DND-41 (cell line): ENCODE measurements at regions not wholly inside any gene's neighbourhood (a gene's known extent, or its start where the extent isn't known, plus 50 kb on each side); places are given as distances from the start of the nearest gene placed in this dataset.

Experiments used
- ATAC-seq: fragments of 200-7000 bp; cut with Tn5 transposase; 3 replicates; pipeline ENCODE4 v1.9.1; 2021; ENCODE audit warnings: low read depth; ENCODE audit not compliant: insufficient read depth
- DNase-seq: peaks from one replicate; pipeline ENCODE4 v3.0.0-alpha.2; 2020
- H2AFZ ChIP-seq: 2 replicates; pipeline ENCODE4 v1.6.0; 2012; ENCODE audit warnings: low read depth, low read length
- H3K27ac ChIP-seq: 2 replicates; pipeline ENCODE4 v1.5.1; 2012; ENCODE audit warnings: low read length, inconsistent platforms
- H3K27me3 ChIP-seq: fragments of 200-600 bp; sonication (generic); 2 replicates; pipeline ENCODE4 v1.6.0; 2012; ENCODE audit warnings: low read length, mild to moderate bottlenecking, inconsistent platforms; ENCODE audit not compliant: insufficient read depth, poor library complexity
- H3K36me3 ChIP-seq: 2 replicates; pipeline ENCODE4 v1.5.1; 2012; ENCODE audit warnings: low read length, inconsistent platforms; ENCODE audit not compliant: insufficient read depth
- H3K4me1 ChIP-seq: 2 replicates; pipeline ENCODE4 v1.5.1; 2012; ENCODE audit warnings: mild to moderate bottlenecking, low read length; ENCODE audit not compliant: insufficient read depth
- H3K4me2 ChIP-seq: 2 replicates; pipeline ENCODE4 v1.6.0; 2012; ENCODE audit warnings: mild to moderate bottlenecking, moderate library complexity, low read length, inconsistent platforms; ENCODE audit not compliant: insufficient read depth
- H3K4me3 ChIP-seq, 2 experiments: fragments of 200-600 bp in 1 of 2; shearing (Covaris generic) in 1 of 2; 2 replicates each; pipeline ENCODE4 v1.5.1; 2012 to 2016; ENCODE audit warnings: inconsistent platforms in 2 of 2, low read length in 2 of 2, mild to moderate bottlenecking in 2 of 2, low read depth in 1 of 2, moderate library complexity in 1 of 2
- H3K79me2 ChIP-seq: 2 replicates; pipeline ENCODE4 v1.6.0; 2012; ENCODE audit warnings: low read length, inconsistent platforms; ENCODE audit not compliant: insufficient read depth
- H3K9ac ChIP-seq: 2 replicates; pipeline ENCODE4 v1.6.0; 2012; ENCODE audit warnings: low read depth, mild to moderate bottlenecking, inconsistent platforms, low read length, moderate library complexity
- H3K9me3 ChIP-seq: 2 replicates; pipeline ENCODE4 v1.5.1; 2012; ENCODE audit warnings: low read length, moderate library complexity, mild to moderate bottlenecking, inconsistent platforms; ENCODE audit not compliant: insufficient read depth, severe bottlenecking
- H4K20me1 ChIP-seq: 2 replicates; pipeline ENCODE4 v1.6.0; 2012; ENCODE audit warnings: low read length; ENCODE audit not compliant: insufficient read depth
- CTCF ChIP-seq: IDR thresholded peaks from 2 replicates; pipeline ENCODE4 v1.5.1; 2012; ENCODE audit warnings: borderline replicate concordance, low read length, moderate library complexity, mild to moderate bottlenecking; ENCODE audit not compliant: poor library complexity, severe bottlenecking; ENCODE audit errors: extremely low read depth
- EZH2 ChIP-seq: IDR thresholded peaks from 3 replicates; pipeline ENCODE4 v1.6.1; 2012; ENCODE audit warnings: borderline replicate concordance, low read depth, mild to moderate bottlenecking, moderate library complexity, low read length, inconsistent platforms; ENCODE audit not compliant: severe bottlenecking

- Histone ChIP-seq H3K36me3 (no peaks in the 10 kb centered on the region), H2AFZ (no peak overlapping the region), H3K9ac (no peak overlapping the region), H4K20me1 (no peaks in the 10 kb centered on the region), H3K4me2 (no peak overlapping the region), H3K4me1 (no peaks in the 10 kb centered on the region), H3K79me2 (no peaks in the 10 kb centered on the region), H3K27me3 (no peaks in the 10 kb centered on the region), H3K4me3 (no peak overlapping the region), H3K27ac (no peak overlapping the region), H3K9me3 (no peaks in the 10 kb centered on the region)
- ATAC-seq (no peak), DNase-seq (no peak)
- TF ChIP-seq EZH2 (no peak), CTCF (no peak)
Observed at GRCh38 chr12:61188801-61189595, 1071.2 kb upstream of the USP15 start.

GRCh38 chr12:61213646-61214045 lies 1046.6 kb upstream of the USP15 start:
- DNase-seq: no peak
- Histone ChIP-seq H4K20me1 (no peaks in the 10 kb centered on the region), H3K9me3 (no peaks in the 10 kb centered on the region), H3K27me3 (no peaks in the 10 kb centered on the region), H2AFZ (no peak overlapping the region), H3K27ac (no peak overlapping the region), H3K4me2 (no peak overlapping the region), H3K79me2 (no peaks in the 10 kb centered on the region), H3K36me3 (no peaks in the 10 kb centered on the region), H3K9ac (no peak overlapping the region), H3K4me1 (no peaks in the 10 kb centered on the region), H3K4me3 (no peak overlapping the region)
- no peak for TF ChIP-seq EZH2
- no peak for TF ChIP-seq CTCF
- no peak for ATAC-seq

GRCh38 chr12:61220337-61220736 lies 1039.9 kb upstream of the USP15 start:
- H3K4me1 ChIP-seq: no peaks in the 10 kb centered on the region
- no peaks in the 10 kb centered on the region for H3K36me3 ChIP-seq
- H3K27me3 ChIP-seq: no peaks in the 10 kb centered on the region
- no peaks in the 10 kb centered on the region for H3K79me2 ChIP-seq
- H3K4me3 ChIP-seq: no peak overlapping the region
- TF ChIP-seq CTCF (no peak), EZH2 (no peak)
- no peaks in the 10 kb centered on the region for H3K9me3 ChIP-seq
- no peaks in the 10 kb centered on the region for H4K20me1 ChIP-seq
- no peak overlapping the region for H3K9ac ChIP-seq
- DNase-seq (no peak), ATAC-seq (no peak)
- no peak overlapping the region for H2AFZ ChIP-seq
- H3K4me2 ChIP-seq: no peak overlapping the region
- no peak overlapping the region for H3K27ac ChIP-seq

- Histone ChIP-seq H3K27me3 (no peaks in the 10 kb centered on the region), H3K4me1 (no peaks in the 10 kb centered on the region), H4K20me1 (no peaks in the 10 kb centered on the region), H2AFZ (no peak overlapping the region), H3K9me3 (no peaks in the 10 kb centered on the region), H3K79me2 (no peaks in the 10 kb centered on the region), H3K27ac (no peak overlapping the region), H3K36me3 (no peaks in the 10 kb centered on the region), H3K4me2 (no peak overlapping the region), H3K9ac (no peak overlapping the region), H3K4me3 (no peak overlapping the region)
- no peak for DNase-seq
- ATAC-seq: no peak
- TF ChIP-seq EZH2 (no peak), CTCF (no peak)
Observed at GRCh38 chr12:61232040-61232439, 1028.2 kb upstream of the USP15 start.
